ENCODE measurements at regions not wholly inside any gene's neighbourhood (a gene's known extent, or its start where the extent isn't known, plus 50 kb on each side); places are given as distances from the start of the nearest gene placed in this dataset.
A peak's percentile ranks its signal among the peaks of the same experiment; 100 is the strongest.
"Not testable (repeated sequence)": the region's sequence is repeated elsewhere in the genome, so short reads cannot be mapped to it uniquely, and the experiment has no call there.

- no peaks in the 10 kb centered on the region for H3K27me3 ChIP-seq (ENCODE audit: insufficient read depth, low read length)
- no peak for TF ChIP-seq CTCF (IDR thresholded peaks at IDR 0.05; ENCODE audit: extremely low read depth, low read depth, low read length)
- no peaks in the 10 kb centered on the region for H3K4me1 ChIP-seq (ENCODE audit: insufficient read depth, low read length)
- no peak overlapping the region for H3K4me2 ChIP-seq (ENCODE audit: insufficient read depth, low read length)
- no peaks in the 10 kb centered on the region for H4K20me1 ChIP-seq (ENCODE audit: insufficient read depth, low read length)
- H3K4me3 ChIP-seq (ENCODE audit: insufficient read depth, low read length): no peak overlapping the region
- H3K36me3 ChIP-seq (ENCODE audit: insufficient read depth, low read length): no peaks in the 10 kb centered on the region
- no peak for DNase-seq (ENCODE audit: insufficient read length, low spot score, missing footprints)
- H3K9me3 ChIP-seq (ENCODE audit: low read depth, low read length): no peaks in the 10 kb centered on the region
- no peak overlapping the region for H3K27ac ChIP-seq (ENCODE audit: low read depth, low read length)
- peak overlapping the region; percentile 20 for H2AFZ ChIP-seq (ENCODE audit: low read length)
- H3K79me2 ChIP-seq (ENCODE audit: insufficient read depth, low read length): no peaks in the 10 kb centered on the region
These were observed 303.7 kb downstream of the INHBA start for GRCh38 chr7:41399171-41399570.

- Histone ChIP-seq H3K27me3 (ENCODE audit: insufficient read depth, low read length) (no peaks in the 10 kb centered on the region), H3K27ac (ENCODE audit: low read depth, low read length) (no peak overlapping the region), H3K4me3 (ENCODE audit: insufficient read depth, low read length) (no peak overlapping the region), H3K4me1 (ENCODE audit: insufficient read depth, low read length) (no peaks in the 10 kb centered on the region), H4K20me1 (ENCODE audit: insufficient read depth, low read length) (no peaks in the 10 kb centered on the region), H3K9me3 (ENCODE audit: low read depth, low read length) (no peaks in the 10 kb centered on the region), H3K79me2 (ENCODE audit: insufficient read depth, low read length) (no peaks in the 10 kb centered on the region), H3K36me3 (ENCODE audit: insufficient read depth, low read length) (no peaks in the 10 kb centered on the region), H2AFZ (ENCODE audit: low read length) (no peak overlapping the region), H3K4me2 (ENCODE audit: insufficient read depth, low read length) (no peak overlapping the region)
- DNase-seq (ENCODE audit: insufficient read length, low spot score, missing footprints): no peak
- TF ChIP-seq CTCF (IDR thresholded peaks at IDR 0.05; ENCODE audit: extremely low read depth, low read depth, low read length): no peak
These were observed 311.1 kb downstream of the INHBA start for GRCh38 chr7:41391818-41392217.

- not testable (repeated sequence) for H3K4me2 ChIP-seq (ENCODE audit: insufficient read depth, low read length); H4K20me1 ChIP-seq (ENCODE audit: insufficient read depth, low read length); H3K36me3 ChIP-seq (ENCODE audit: insufficient read depth, low read length); H3K9me3 ChIP-seq (ENCODE audit: low read depth, low read length); H2AFZ ChIP-seq (ENCODE audit: low read length); H3K4me3 ChIP-seq (ENCODE audit: insufficient read depth, low read length); H3K79me2 ChIP-seq (ENCODE audit: insufficient read depth, low read length); H3K27ac ChIP-seq (ENCODE audit: low read depth, low read length); H3K27me3 ChIP-seq (ENCODE audit: insufficient read depth, low read length); DNase-seq (ENCODE audit: insufficient read length, low spot score, missing footprints); H3K4me1 ChIP-seq (ENCODE audit: insufficient read depth, low read length)
These were observed 314.0 kb downstream of the INHBA start for GRCh38 chr7:41388933-41389332.

- no peak overlapping the region for H2AFZ ChIP-seq (ENCODE audit: low read length)
These were observed 316.9 kb downstream of the INHBA start for GRCh38 chr7:41385996-41386395.

More at GRCh38 chr7:41385996-41386395, 316.9 kb downstream of the INHBA start:
- TF ChIP-seq CTCF (IDR thresholded peaks at IDR 0.05; ENCODE audit: extremely low read depth, low read depth, low read length): no peak
- no peaks in the 10 kb centered on the region for H3K79me2 ChIP-seq (ENCODE audit: insufficient read depth, low read length)
- no peaks in the 10 kb centered on the region for H3K4me1 ChIP-seq (ENCODE audit: insufficient read depth, low read length)
- H3K9me3 ChIP-seq (ENCODE audit: low read depth, low read length): no peaks in the 10 kb centered on the region
- no peak overlapping the region for H3K4me2 ChIP-seq (ENCODE audit: insufficient read depth, low read length)
- no peaks in the 10 kb centered on the region for H4K20me1 ChIP-seq (ENCODE audit: insufficient read depth, low read length)
- no peaks in the 10 kb centered on the region for H3K36me3 ChIP-seq (ENCODE audit: insufficient read depth, low read length)
- no peaks in the 10 kb centered on the region for H3K27me3 ChIP-seq (ENCODE audit: insufficient read depth, low read length)
- no peak overlapping the region for H3K4me3 ChIP-seq (ENCODE audit: insufficient read depth, low read length)
- H3K27ac ChIP-seq (ENCODE audit: low read depth, low read length): no peak overlapping the region
- no peak for DNase-seq (ENCODE audit: insufficient read length, low spot score, missing footprints)

Measured in osteoblast (primary cell).